Myocyte (in vitro differentiated cells): ENCODE measurements at regions not wholly inside any gene's neighbourhood (a gene's known extent, or its start where the extent isn't known, plus 50 kb on each side); places are given as distances from the start of the nearest gene placed in this dataset.
A peak's percentile ranks its signal among the peaks of the same experiment; 100 is the strongest.
"Not testable (repeated sequence)": the region's sequence is repeated elsewhere in the genome, so short reads cannot be mapped to it uniquely, and the experiment has no call there.

Source experiments
- DNase-seq: peaks from one replicate; pipeline ENCODE4 v3.0.0-alpha.2; 2012; ENCODE audit warnings: low read depth

GRCh38 chr17:77800816-77801215 is 157.7 kb upstream of the TNRC6C start:
- DNase-seq, result no peak

DNA sequence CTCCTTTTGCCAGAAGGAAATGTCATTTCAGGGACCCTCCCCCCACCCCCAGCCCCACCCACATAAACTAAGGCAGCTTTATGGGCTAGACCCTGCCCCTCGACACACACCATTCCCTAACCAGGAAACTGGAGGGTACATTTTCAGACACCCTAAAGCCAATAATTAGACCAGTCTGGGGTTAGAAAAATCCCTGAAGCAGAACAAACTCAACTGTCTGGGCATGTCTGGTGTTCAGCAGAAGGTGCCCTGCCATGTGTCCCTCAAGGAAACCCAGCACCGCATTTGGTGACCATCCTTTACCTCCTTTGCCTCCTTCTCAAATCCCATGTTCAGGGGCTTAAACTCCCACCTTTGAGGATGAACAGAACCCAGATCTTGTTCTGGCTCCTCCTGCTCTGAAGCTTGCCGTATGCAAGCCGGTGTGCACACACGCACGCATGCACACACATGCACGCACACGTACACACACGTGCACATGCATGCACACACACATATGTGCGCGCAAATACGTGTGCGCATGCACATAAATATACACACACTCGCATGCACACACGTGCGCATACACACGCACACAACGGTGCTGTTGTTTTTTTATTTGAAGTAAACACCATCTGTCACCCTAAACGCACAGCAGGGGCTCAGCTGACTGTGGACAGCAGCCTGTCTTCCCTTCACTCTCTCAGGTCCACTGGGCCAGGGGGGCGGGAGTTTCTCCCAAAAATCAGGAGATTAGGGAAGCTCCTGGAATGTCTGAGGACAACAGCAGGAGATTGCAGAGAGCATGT is 156.8 kb upstream of the TNRC6C start:
- DNase-seq, result no peak

GRCh38 chr17:77802333-77802615 is 156.2 kb upstream of the TNRC6C start:
- no peak for DNase-seq

DNA sequence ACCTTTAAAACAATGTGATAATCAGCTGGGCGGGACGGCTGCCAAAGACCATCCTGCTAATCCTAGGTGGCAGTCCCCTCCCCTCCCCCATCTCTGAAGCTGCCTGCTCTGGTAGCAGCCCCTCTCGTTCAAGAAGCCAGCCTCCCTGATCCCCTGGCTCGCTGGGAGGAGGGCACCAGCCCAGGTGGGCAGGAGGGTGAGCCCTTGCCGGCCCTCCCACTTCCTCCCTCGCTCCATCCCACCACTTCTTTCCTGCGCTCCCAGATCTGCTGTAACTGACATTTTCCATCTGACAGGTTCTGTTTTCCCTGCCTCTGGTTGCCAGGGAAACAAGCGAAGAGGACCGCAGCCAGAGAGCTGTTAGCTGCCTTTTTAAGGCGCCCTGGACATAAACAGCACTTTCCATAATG is 155.7 kb upstream of the TNRC6C start:
- no peak for DNase-seq

DNA sequence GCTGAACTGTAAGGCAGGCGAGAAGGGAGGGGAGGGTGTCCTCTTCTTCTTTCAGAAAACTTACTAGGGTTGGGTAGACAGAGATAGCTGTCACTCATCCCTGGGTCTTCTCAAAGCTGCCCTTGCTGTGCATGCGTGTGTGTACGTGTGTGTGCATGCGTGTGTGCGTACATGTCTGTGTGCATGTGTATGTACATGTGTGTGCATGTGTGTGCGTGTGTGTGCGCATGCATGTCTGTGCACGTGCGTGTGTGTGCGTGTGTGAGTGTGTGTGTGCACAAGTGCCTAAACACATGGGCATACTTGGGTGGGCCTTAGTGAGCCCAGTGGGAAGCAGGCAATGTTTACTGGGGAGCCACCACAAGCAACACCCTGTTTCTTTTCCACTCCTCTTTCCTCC is 154.8 kb upstream of the TNRC6C start:
- no peak for DNase-seq

GRCh38 chr17:77804796-77805426 is 153.6 kb upstream of the TNRC6C start:
- no peak for DNase-seq

GRCh38 chr17:77805970-77806369 is 152.5 kb upstream of the TNRC6C start:
- not testable (repeated sequence) for DNase-seq

DNA sequence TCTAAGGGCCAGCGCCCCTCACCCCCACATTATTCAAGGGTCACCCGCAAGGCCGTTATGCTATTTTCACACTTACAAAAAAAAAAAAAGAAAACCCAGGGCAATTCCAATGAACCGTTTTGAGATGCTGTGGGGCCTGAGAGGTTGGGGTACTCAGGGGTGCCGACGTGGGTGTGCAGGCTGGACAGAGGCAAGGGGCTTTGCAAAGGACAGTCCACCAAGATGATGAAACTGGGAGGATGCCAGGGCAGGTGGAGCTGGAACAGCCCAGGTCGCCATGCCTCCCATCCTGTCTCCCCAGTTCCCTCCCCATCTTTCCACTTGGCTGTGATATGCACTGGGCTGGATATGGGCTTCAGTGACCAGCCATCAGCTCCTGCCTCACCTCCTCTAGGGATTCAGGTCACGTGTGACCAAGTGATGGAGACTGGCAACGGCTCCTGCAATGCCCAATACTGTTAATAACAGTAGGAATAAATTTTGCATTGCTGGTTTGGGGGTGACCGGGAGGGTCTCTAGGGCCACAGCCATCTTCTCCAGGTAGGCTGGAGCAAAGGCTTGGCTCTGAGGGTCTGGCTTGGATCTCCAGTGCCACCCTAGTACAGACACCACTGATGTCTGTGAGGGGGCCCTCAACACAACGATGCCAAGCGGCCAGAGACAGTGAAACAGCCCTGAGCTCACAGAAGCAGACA is 151.3 kb upstream of the TNRC6C start:
- no peak for DNase-seq

GRCh38 chr17:77807746-77808441 is 150.6 kb upstream of the TNRC6C start:
- no peak for DNase-seq

DNA sequence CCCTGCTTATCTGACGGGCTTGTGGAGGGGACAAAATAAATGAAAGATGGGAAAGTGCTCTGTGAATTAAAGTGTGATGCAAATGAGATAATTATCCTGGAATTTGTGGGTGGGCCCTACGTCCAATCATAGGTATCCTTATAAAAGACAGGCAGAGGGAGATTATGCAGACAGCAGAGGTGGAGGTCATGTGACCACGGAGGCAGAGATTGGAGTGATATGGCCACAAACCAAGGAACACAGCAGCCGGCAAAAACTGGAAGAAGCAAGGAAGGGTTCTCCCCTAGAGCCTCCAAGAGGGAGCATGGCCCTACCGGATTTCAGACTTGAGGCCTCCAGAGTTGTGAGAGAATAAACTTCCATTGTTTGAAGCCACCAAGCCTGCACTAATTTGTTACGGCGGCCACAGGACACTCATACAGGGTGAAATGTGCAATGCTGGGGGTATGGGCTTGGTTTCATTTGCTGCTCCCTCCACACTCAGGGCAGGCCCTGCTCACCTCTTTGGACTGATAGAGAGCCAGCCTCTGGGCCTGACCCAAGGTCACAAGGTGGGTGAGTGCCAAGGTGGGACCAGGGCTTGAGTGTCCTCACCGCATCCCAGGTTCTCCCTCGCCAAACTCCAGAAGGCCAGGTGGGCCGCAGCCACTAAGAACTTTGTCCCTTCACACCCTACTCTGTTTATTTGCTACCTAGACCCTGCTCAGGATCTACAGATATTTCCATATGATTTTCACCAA is 149.6 kb upstream of the TNRC6C start:
- no peak for DNase-seq

DNA sequence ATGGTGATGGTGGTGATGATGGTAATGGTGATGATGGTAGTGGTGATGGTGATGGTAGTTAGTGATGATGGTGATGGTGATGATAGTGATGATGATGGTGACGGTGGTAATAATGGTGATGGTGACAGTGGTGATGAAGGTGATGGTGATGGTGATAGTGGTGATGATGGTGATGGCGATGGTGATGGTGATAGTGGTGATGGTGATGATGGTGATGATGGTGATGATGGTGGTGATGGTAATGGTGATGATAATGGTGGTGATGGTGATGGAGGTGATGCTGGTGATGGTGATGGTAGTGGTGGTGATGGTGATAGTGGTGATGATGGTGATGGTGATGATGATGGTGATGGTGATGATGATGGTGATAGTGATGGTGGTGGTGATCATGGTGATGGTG is 148.7 kb upstream of the TNRC6C start:
- no peak for DNase-seq

- peak; percentile 68 for DNase-seq
Measured at GRCh38 chr17:77810536-77810935, 148.0 kb upstream of the TNRC6C start.

DNA sequence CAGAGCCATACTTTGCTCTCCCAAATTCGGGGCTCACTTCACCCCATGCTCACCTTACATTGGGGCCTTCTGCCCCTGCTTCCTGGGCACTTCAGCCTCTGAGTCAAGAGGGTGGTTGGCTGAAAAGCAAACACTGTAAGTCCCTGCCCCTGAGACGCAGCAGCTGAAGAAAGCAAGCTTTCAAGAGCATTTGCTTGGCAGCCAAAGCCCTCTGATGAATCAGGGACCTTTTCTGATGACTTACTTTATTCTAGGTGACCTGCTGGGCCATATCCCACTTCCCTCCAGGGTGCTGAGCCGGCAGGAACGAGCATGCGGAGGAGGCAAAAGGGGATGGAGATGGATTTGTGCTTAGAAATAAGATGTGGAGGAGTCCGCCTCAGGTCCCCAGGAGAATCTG is 147.0 kb upstream of the TNRC6C start:
- no peak for DNase-seq

GRCh38 chr17:77814091-77814772 is 144.3 kb upstream of the TNRC6C start:
- no peak for DNase-seq

DNA sequence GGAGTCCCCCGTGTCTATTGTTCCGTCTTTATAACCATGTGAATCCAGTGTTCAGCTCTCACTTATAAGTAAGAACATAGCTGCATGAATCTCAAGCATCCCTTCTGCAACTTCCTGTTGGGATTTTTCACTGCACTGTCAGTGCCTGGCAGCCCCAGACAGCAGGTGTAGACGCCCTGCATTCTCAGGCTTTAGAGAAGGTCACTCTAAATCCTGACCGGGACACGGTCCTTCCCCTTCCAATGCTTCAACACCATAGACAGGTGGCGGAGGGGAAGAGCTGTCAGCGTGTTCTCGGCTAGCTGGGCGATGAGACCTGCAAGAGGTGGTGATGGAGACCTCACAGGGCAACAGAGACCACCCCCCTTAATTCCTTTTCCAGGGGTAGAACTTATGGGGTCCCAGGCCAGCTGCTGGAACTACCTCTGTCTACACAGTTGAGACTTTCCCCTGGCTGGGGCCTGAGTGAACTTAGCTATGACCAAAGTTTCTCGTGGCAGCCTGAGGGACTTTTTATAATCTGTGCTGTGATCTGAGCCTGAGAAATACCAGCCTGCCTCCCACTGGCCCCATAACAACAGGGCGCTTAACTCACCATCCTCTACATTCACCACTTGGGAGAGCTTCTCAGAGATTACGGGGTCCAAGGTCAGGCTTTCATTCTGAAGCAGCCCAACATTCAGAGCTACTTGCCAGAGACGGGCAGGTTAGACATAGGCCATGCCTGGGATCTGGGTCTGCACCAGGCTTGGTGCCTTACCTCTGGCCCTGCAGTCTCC is 143.2 kb upstream of the TNRC6C start:
- peak; percentile 47 for DNase-seq

- peak; percentile 49 for DNase-seq
Measured at GRCh38 chr17:77817953-77818352, 140.6 kb upstream of the TNRC6C start.

- DNase-seq, result no peak
Measured at GRCh38 chr17:77819497-77819896, 139.0 kb upstream of the TNRC6C start.

GRCh38 chr17:77821114-77821513 is 137.4 kb upstream of the TNRC6C start:
- peak; percentile 42 for DNase-seq

- DNase-seq, result no peak
Measured at GRCh38 chr17:77822302-77823030, 136.0 kb upstream of the TNRC6C start.
